Naive B cell (primary cell): ENCODE measurements at regions not wholly inside any gene's neighbourhood (a gene's known extent, or its start where the extent isn't known, plus 50 kb on each side); places are given as distances from the start of the nearest gene placed in this dataset.
"Not testable (repeated sequence)": the region's sequence is repeated elsewhere in the genome, so short reads cannot be mapped to it uniquely, and the experiment has no call there.

Experiments
- ATAC-seq, 2 donors: fragments of 150-1000 bp; cut with Tn5 transposase; 2 replicates each; pipeline ENCODE4 v1.10.0; 2021; ENCODE audit warnings: low read depth in 2 of 2, mild to moderate bottlenecking in 2 of 2, moderate library complexity in 2 of 2
- DNase-seq: peaks from one replicate; pipeline ENCODE4 v3.0.0; 2022
- H3K27ac Mint-ChIP-seq, 6 donors: one replicate each; pipeline ENCODE4 v1.8.0; 2020 to 2022; ENCODE audit warnings: mild to moderate bottlenecking in 6 of 6, mixed read lengths in 6 of 6, moderate library complexity in 5 of 6, inconsistent platforms in 2 of 6
- H3K27me3 Mint-ChIP-seq, 3 donors: one replicate each; pipeline ENCODE4 v1.8.0; 2021 to 2022; ENCODE audit warnings: mixed read lengths in 3 of 3, mild to moderate bottlenecking in 1 of 3
- H3K36me3 Mint-ChIP-seq, 2 donors: one replicate each; pipeline ENCODE4 v1.8.0; 2020 to 2022; ENCODE audit warnings: mixed read lengths in 2 of 2, inconsistent platforms in 1 of 2, mild to moderate bottlenecking in 1 of 2
- H3K4me1 Mint-ChIP-seq, 3 donors: one replicate each; pipeline ENCODE4 v1.8.0; 2020 to 2022; ENCODE audit warnings: mixed read lengths in 3 of 3, inconsistent platforms in 1 of 3, mild to moderate bottlenecking in 1 of 3, moderate library complexity in 1 of 3
- H3K4me3 Mint-ChIP-seq, 8 donors: one replicate each; pipeline ENCODE4 v1.8.0; 2020 to 2022; ENCODE audit warnings: mild to moderate bottlenecking in 8 of 8, mixed read lengths in 8 of 8, moderate library complexity in 8 of 8, inconsistent platforms in 2 of 8
- H3K9me3 Mint-ChIP-seq, 7 donors: one replicate each; pipeline ENCODE4 v1.8.0; 2020 to 2022; ENCODE audit warnings: mixed read lengths in 7 of 7, mild to moderate bottlenecking in 5 of 7, inconsistent platforms in 2 of 7, moderate library complexity in 1 of 7

GRCh38 chr9:63450836-63451235, 1834.2 kb downstream of the FOXD4L5 start:
- DNase-seq: peak; percentile 10
- ATAC-seq, H3K36me3 Mint-ChIP-seq, H3K9me3 Mint-ChIP-seq, H3K27ac Mint-ChIP-seq, H3K4me1 Mint-ChIP-seq, H3K27me3 Mint-ChIP-seq: not testable (repeated sequence)
- H3K4me3 Mint-ChIP-seq: peak overlapping the region in 2 of 8 donors; percentile 25 to 55

GRCh38 chr9:63425123-63425522, 1859.9 kb downstream of the FOXD4L5 start:
- ATAC-seq, H3K27ac Mint-ChIP-seq, DNase-seq, H3K9me3 Mint-ChIP-seq, H3K4me3 Mint-ChIP-seq, H3K27me3 Mint-ChIP-seq, H3K36me3 Mint-ChIP-seq, H3K4me1 Mint-ChIP-seq: not testable (repeated sequence)

GRCh38 chr9:63390897-63391296, 1894.1 kb downstream of the FOXD4L5 start:
- H3K27ac Mint-ChIP-seq, H3K36me3 Mint-ChIP-seq, H3K9me3 Mint-ChIP-seq, ATAC-seq, H3K4me3 Mint-ChIP-seq, H3K4me1 Mint-ChIP-seq, DNase-seq, H3K27me3 Mint-ChIP-seq: not testable (repeated sequence)

GRCh38 chr9:63385479-63385878, 1899.5 kb downstream of the FOXD4L5 start:
- H3K27me3 Mint-ChIP-seq, H3K36me3 Mint-ChIP-seq: not testable (repeated sequence)

GRCh38 chr9:63379864-63380263, 1905.1 kb downstream of the FOXD4L5 start:
- not testable (repeated sequence) for H3K4me1 Mint-ChIP-seq, H3K27ac Mint-ChIP-seq, DNase-seq, H3K27me3 Mint-ChIP-seq, H3K36me3 Mint-ChIP-seq, H3K9me3 Mint-ChIP-seq, ATAC-seq, H3K4me3 Mint-ChIP-seq

More at GRCh38 chr9:63385479-63385878, 1899.5 kb downstream of the FOXD4L5 start:
- H3K27ac Mint-ChIP-seq, ATAC-seq, DNase-seq, H3K9me3 Mint-ChIP-seq, H3K4me1 Mint-ChIP-seq: not testable (repeated sequence)
- peak overlapping the region in 4 of 8 donors; percentile 35 to 88 (median 84) for H3K4me3 Mint-ChIP-seq

GRCh38 chr9:63354219-63354618, 1930.8 kb downstream of the FOXD4L5 start:
- peak overlapping the region in 2 of 6 donors; percentile 13 to 30 for H3K27ac Mint-ChIP-seq
- H3K9me3 Mint-ChIP-seq, H3K27me3 Mint-ChIP-seq, ATAC-seq, H3K4me1 Mint-ChIP-seq, H3K36me3 Mint-ChIP-seq, DNase-seq: not testable (repeated sequence)
- H3K4me3 Mint-ChIP-seq: peak overlapping the region; percentile 28 to 83 (median 66)

- not testable (repeated sequence) for DNase-seq, H3K27me3 Mint-ChIP-seq, ATAC-seq, H3K27ac Mint-ChIP-seq, H3K9me3 Mint-ChIP-seq, H3K36me3 Mint-ChIP-seq
- Mint-ChIP-seq H3K4me1 (peaks cover 5 to 17% (median 14%) of the 10 kb centered on the region in 3 donors), H3K4me3 (peak overlapping the region in 3 of 8 donors; percentile 57 to 66 (median 59))
Observed at GRCh38 chr9:63347347-63347746, 1937.7 kb downstream of the FOXD4L5 start.

- peak overlapping the region; percentile 11 to 79 (median 54) for H3K4me3 Mint-ChIP-seq
- H3K36me3 Mint-ChIP-seq, H3K27me3 Mint-ChIP-seq, ATAC-seq, H3K9me3 Mint-ChIP-seq: not testable (repeated sequence)
- peak; percentile 40 for DNase-seq
- peak overlapping the region in 4 of 6 donors; percentile 16 to 82 (median 29) for H3K27ac Mint-ChIP-seq
- peaks cover 5 to 14% (median 13%) of the 10 kb centered on the region in 3 donors for H3K4me1 Mint-ChIP-seq
Observed at GRCh38 chr9:63346310-63347048, 1938.5 kb downstream of the FOXD4L5 start.

GRCh38 chr9:63344408-63344807, 1940.6 kb downstream of the FOXD4L5 start:
- not testable (repeated sequence) for ATAC-seq, H3K27me3 Mint-ChIP-seq, DNase-seq, H3K4me3 Mint-ChIP-seq, H3K27ac Mint-ChIP-seq, H3K9me3 Mint-ChIP-seq, H3K36me3 Mint-ChIP-seq
- H3K4me1 Mint-ChIP-seq: peaks cover 5 to 14% (median 13%) of the 10 kb centered on the region in 3 donors

- not testable (repeated sequence) for H3K27me3 Mint-ChIP-seq, H3K27ac Mint-ChIP-seq, DNase-seq, H3K9me3 Mint-ChIP-seq, H3K4me3 Mint-ChIP-seq, H3K36me3 Mint-ChIP-seq, ATAC-seq
- H3K4me1 Mint-ChIP-seq: peaks cover 8 to 22% (median 20%) of the 10 kb centered on the region in 3 donors
Observed at GRCh38 chr9:63342528-63342927, 1942.5 kb downstream of the FOXD4L5 start.

- not testable (repeated sequence) for H3K27me3 Mint-ChIP-seq, ATAC-seq, H3K9me3 Mint-ChIP-seq, H3K36me3 Mint-ChIP-seq
- Mint-ChIP-seq H3K27ac (peak overlapping the region in 1 of 6 donors; percentile 34), H3K4me1 (peaks cover 3 to 12% (median 7%) of the 10 kb centered on the region in 3 donors), H3K4me3 (peak overlapping the region in 1 of 8 donors; percentile 42)
- DNase-seq: peak; percentile 18
Observed at GRCh38 chr9:63337899-63338604, 1947.0 kb downstream of the FOXD4L5 start.

GRCh38 chr9:63335286-63335685, 1949.7 kb downstream of the FOXD4L5 start:
- H3K4me1 Mint-ChIP-seq: peaks cover 3 to 12% (median 5%) of the 10 kb centered on the region in 3 donors
- H3K9me3 Mint-ChIP-seq, DNase-seq: not testable (repeated sequence)

GRCh38 chr9:63334187-63334586, 1950.8 kb downstream of the FOXD4L5 start:
- not testable (repeated sequence) for H3K27ac Mint-ChIP-seq

More at GRCh38 chr9:63335286-63335685, 1949.7 kb downstream of the FOXD4L5 start:
- not testable (repeated sequence) for ATAC-seq, H3K27ac Mint-ChIP-seq, H3K27me3 Mint-ChIP-seq, H3K36me3 Mint-ChIP-seq, H3K4me3 Mint-ChIP-seq

GRCh38 chr9:63333083-63333482, 1951.9 kb downstream of the FOXD4L5 start:
- not testable (repeated sequence) for ATAC-seq, DNase-seq, H3K4me1 Mint-ChIP-seq, H3K27ac Mint-ChIP-seq, H3K36me3 Mint-ChIP-seq, H3K9me3 Mint-ChIP-seq, H3K4me3 Mint-ChIP-seq
- H3K27me3 Mint-ChIP-seq: peaks cover 0 to 13% (median 8%) of the 10 kb centered on the region in 3 donors

More at GRCh38 chr9:63334187-63334586, 1950.8 kb downstream of the FOXD4L5 start:
- H3K4me3 Mint-ChIP-seq, H3K27me3 Mint-ChIP-seq, H3K9me3 Mint-ChIP-seq, DNase-seq, ATAC-seq, H3K36me3 Mint-ChIP-seq, H3K4me1 Mint-ChIP-seq: not testable (repeated sequence)
